Tibial artery (tissue), 4 donors: ENCODE measurements at regions not wholly inside any gene's neighbourhood (a gene's known extent, or its start where the extent isn't known, plus 50 kb on each side); places are given as distances from the start of the nearest gene placed in this dataset.

Experiments
- DNase-seq, 2 donors: peaks; one replicate each; pipeline ENCODE4 v3.0.0-alpha.2; 2019
- H3K27ac ChIP-seq, 2 donors: fragments of 200-600 bp; sonication (generic) in 1 of 2; 1 replicate in 1 of 2; 2 replicates in 1 of 2; pipeline ENCODE4 v1.5.1; 2018 to 2019; ENCODE audit warnings: mild to moderate bottlenecking in 1 of 2
- H3K27me3 ChIP-seq, 2 donors: fragments of 200-600 bp; sonication (generic) in 1 of 2; one replicate each; pipeline versions ENCODE4 v1.5.1 to v1.6.0; 2016 to 2019
- H3K36me3 ChIP-seq, 3 donors: fragments of 200-600 bp; sonication (generic) in 2 of 3; one replicate each; pipeline ENCODE4 v1.5.1; 2016 to 2019; ENCODE audit warnings: mild to moderate bottlenecking in 2 of 3
- H3K4me1 ChIP-seq, 4 donors: fragments of 200-600 bp; sonication (generic) in 2 of 4; 1 replicate in 3 of 4; 2 replicates in 1 of 4; pipeline ENCODE4 v1.5.1; 2016 to 2019
- H3K4me3 ChIP-seq, 2 donors: fragments of 200-600 bp; sonication (generic) in 1 of 2; 1 replicate in 1 of 2; 2 replicates in 1 of 2; pipeline ENCODE4 v1.5.1; 2018 to 2019; ENCODE audit warnings: mild to moderate bottlenecking in 2 of 2
- H3K9me3 ChIP-seq, 3 donors: fragments of 200-600 bp; sonication (generic) in 1 of 3; one replicate each; pipeline ENCODE4 v1.5.1; 2016 to 2019
- CTCF ChIP-seq, 2 experiments: fragments of 200-600 bp in 1 of 2; fragments of 450-650 bp in 1 of 2; IDR thresholded peaks; one replicate each; pipeline ENCODE4 v1.5.1; 2017 to 2019; ENCODE audit warnings: antibody characterized with exemption in 2 of 2, mild to moderate bottlenecking in 1 of 2, moderate library complexity in 1 of 2
- intact Hi-C: fragments of 100-400 bp; cut with DNase I; formaldehyde crosslinking; loops from one replicate; pipeline ENCODE4 v1.15.0; 2023; ENCODE audit warnings: low total_unique reads

DNA sequence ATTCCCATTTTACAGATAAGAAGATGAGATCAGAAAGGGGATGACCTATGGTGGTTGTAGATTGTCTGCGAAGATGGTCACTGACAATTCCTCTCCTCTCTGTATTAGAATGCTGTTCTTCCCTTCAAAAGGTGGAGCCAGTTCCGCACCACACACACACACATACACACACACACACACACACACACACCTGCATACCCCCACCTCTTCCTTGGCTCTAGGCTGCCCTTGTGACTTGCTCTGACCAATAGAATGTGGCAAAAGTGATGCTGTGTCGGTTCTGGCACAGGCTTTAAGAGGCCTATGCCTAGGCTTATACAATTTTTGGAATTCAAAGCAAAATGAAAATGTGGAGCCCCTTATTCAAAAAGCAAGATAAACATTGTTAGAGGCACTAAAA, 88.0 kb downstream of the ZFP36L2 start:
- peak in 1 of 2 donors; percentile 3 for DNase-seq
- H3K27me3 ChIP-seq, result no peaks in the 10 kb centered on the region
- no peak for TF ChIP-seq CTCF (IDR thresholded peaks at IDR 0.05)
- no peaks in the 10 kb centered on the region for H3K9me3 ChIP-seq
- intact Hi-C loops, result no loop called here
- H3K4me3 ChIP-seq, result no peak overlapping the region
- no peaks in the 10 kb centered on the region for H3K4me1 ChIP-seq
- no peaks in the 10 kb centered on the region for H3K36me3 ChIP-seq
- H3K27ac ChIP-seq, result no peak overlapping the region

GRCh38 chr2:43136876-43137275, 89.5 kb downstream of the ZFP36L2 start:
- intact Hi-C loops, result no loop called here
- Histone ChIP-seq H3K27me3 (no peaks in the 10 kb centered on the region), H3K4me1 (peaks cover 0 to 15% (median 2%) of the 10 kb centered on the region in 4 donors), H3K4me3 (no peak overlapping the region), H3K9me3 (no peaks in the 10 kb centered on the region), H3K27ac (no peak overlapping the region), H3K36me3 (no peaks in the 10 kb centered on the region)
- DNase-seq, result no peak
- no peak for TF ChIP-seq CTCF (IDR thresholded peaks at IDR 0.05)

GRCh38 chr2:43136011-43136799, 90.2 kb downstream of the ZFP36L2 start:
- H3K27ac ChIP-seq, result no peak overlapping the region
- no peak for TF ChIP-seq CTCF (IDR thresholded peaks at IDR 0.05)
- no peaks in the 10 kb centered on the region for H3K36me3 ChIP-seq
- no peak overlapping the region for H3K4me3 ChIP-seq
- peaks cover 0 to 21% (median 6%) of the 10 kb centered on the region in 4 donors for H3K4me1 ChIP-seq
- H3K9me3 ChIP-seq, result no peaks in the 10 kb centered on the region
- DNase-seq, result peak in 1 of 2 donors; percentile 47
- intact Hi-C loops, result no loop called here
- no peaks in the 10 kb centered on the region for H3K27me3 ChIP-seq

- no peak overlapping the region for H3K27ac ChIP-seq
- no peak overlapping the region for H3K4me3 ChIP-seq
- no peaks in the 10 kb centered on the region for H3K27me3 ChIP-seq
- no peak for TF ChIP-seq CTCF (IDR thresholded peaks at IDR 0.05)
- no peaks in the 10 kb centered on the region for H3K36me3 ChIP-seq
- DNase-seq, result peak in 1 of 2 donors; percentile 44
- intact Hi-C loops, result no loop called here
- H3K4me1 ChIP-seq, result peaks cover 2 to 28% (median 12%) of the 10 kb centered on the region in 4 donors
- no peaks in the 10 kb centered on the region for H3K9me3 ChIP-seq
Measured at GRCh38 chr2:43135583-43135982, 90.8 kb downstream of the ZFP36L2 start.

- Histone ChIP-seq H3K4me1 (peaks cover 8 to 38% (median 22%) of the 10 kb centered on the region in 4 donors), H3K27me3 (no peaks in the 10 kb centered on the region), H3K4me3 (no peak overlapping the region), H3K27ac (no peak overlapping the region), H3K9me3 (no peaks in the 10 kb centered on the region), H3K36me3 (no peaks in the 10 kb centered on the region)
- TF ChIP-seq CTCF (IDR thresholded peaks at IDR 0.05), result no peak
- intact Hi-C loops, result no loop called here
- no peak for DNase-seq
Measured at GRCh38 chr2:43134571-43134889, 91.9 kb downstream of the ZFP36L2 start.
